ENCODE measurements at regions not wholly inside any gene's neighbourhood (a gene's known extent, or its start where the extent isn't known, plus 50 kb on each side); places are given as distances from the start of the nearest gene placed in this dataset.

DNA sequence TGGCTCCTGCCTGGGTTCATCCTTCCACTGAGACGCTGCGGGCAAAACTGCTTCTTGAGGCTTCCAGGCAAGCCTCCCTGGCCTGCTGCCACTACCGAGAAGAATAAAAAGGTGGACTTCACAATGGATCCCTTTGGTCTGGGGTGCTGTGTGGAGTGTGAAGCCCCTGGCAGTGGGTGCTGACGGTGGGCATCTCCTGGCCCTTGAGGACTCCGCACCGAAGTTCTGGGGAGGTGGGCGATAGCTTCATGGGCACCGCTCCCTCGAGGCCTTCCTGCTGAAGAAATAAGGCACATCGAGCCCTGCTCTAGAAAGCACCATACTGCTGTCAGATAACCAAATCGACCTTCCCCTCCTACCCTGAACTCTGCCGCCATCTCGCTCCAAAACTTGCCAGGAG lies 106.6 kb upstream of the CTBP2 start:
- TF ChIP-seq SUZ12 (IDR thresholded peaks at IDR 0.05) (no peak), TARDBP (IDR thresholded peaks at IDR 0.05) (no peak), FOXA1 (IDR thresholded peaks at IDR 0.05) (no peak), ZNF384 (IDR thresholded peaks at IDR 0.05) (no peak), L3MBTL2 (conservative IDR thresholded peaks at IDR 0.05) (no peak), SP1 (IDR thresholded peaks at IDR 0.05) (no peak), ARNT (IDR thresholded peaks at IDR 0.05) (no peak), ELF4 (IDR thresholded peaks at IDR 0.05) (no peak)
- TF ChIP-seq, protein P1, sequence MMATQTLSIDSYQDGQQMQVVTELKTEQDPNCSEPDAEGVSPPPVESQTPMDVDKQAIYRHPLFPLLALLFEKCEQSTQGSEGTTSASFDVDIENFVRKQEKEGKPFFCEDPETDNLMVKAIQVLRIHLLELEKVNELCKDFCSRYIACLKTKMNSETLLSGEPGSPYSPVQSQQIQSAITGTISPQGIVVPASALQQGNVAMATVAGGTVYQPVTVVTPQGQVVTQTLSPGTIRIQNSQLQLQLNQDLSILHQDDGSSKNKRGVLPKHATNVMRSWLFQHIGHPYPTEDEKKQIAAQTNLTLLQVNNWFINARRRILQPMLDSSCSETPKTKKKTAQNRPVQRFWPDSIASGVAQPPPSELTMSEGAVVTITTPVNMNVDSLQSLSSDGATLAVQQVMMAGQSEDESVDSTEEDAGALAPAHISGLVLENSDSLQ (IDR thresholded peaks at IDR 0.05): no peak
